ENCODE measurements at regions not wholly inside any gene's neighbourhood (a gene's known extent, or its start where the extent isn't known, plus 50 kb on each side); places are given as distances from the start of the nearest gene placed in this dataset.

GRCh38 chr18:34583895-34584294, 126.2 kb upstream of the DTNA start:
- no peak overlapping the region for H3K4me3 ChIP-seq (ENCODE audit: control insufficient read depth in 1 of 7, extremely low read depth in 1 of 7, insufficient read depth in 4 of 7, low read depth in 2 of 7, low read length in 6 of 7)
- ChIA-PET CTCF (no interaction called here), POLR2A (no interaction called here)
- H3K4me1 ChIP-seq (ENCODE audit: control extremely low read depth in 1 of 4, control insufficient read depth in 4 of 4, insufficient read depth in 4 of 4, low read length in 3 of 4) = no peaks in the 10 kb centered on the region
- no peak overlapping the region for H3K27ac ChIP-seq (ENCODE audit: insufficient read depth in 1 of 2, low read depth in 1 of 2, low read length in 2 of 2, poor library complexity in 1 of 2, severe bottlenecking in 2 of 2)
- H3K36me3 ChIP-seq (ENCODE audit: control insufficient read depth in 4 of 4, insufficient read depth in 4 of 4, low read length in 3 of 4) = no peaks in the 10 kb centered on the region
- no peaks in the 10 kb centered on the region for H3K9me3 ChIP-seq (ENCODE audit: control extremely low read depth in 1 of 5, control insufficient read depth in 4 of 5, insufficient read depth in 2 of 5, low read depth in 1 of 5, low read length in 4 of 5)
- no peaks in the 10 kb centered on the region for H3K27me3 ChIP-seq (replicated peaks in 2 of 5; ENCODE audit: control insufficient read depth in 4 of 5, insufficient read depth in 5 of 5, low read length in 4 of 5)
- no peak for DNase-seq
- 100% methylated on average over 1 of the region's 4 CpGs for WGBS (ENCODE audit: insufficient coverage)

GRCh38 chr18:34590503-34590902, 119.6 kb upstream of the DTNA start:
- Histone ChIP-seq H3K27ac (ENCODE audit: insufficient read depth in 1 of 2, low read depth in 1 of 2, low read length in 2 of 2, poor library complexity in 1 of 2, severe bottlenecking in 2 of 2) (no peak overlapping the region), H3K27me3 (replicated peaks in 2 of 5; ENCODE audit: control insufficient read depth in 4 of 5, insufficient read depth in 5 of 5, low read length in 4 of 5) (no peaks in the 10 kb centered on the region), H3K4me3 (ENCODE audit: control insufficient read depth in 1 of 7, extremely low read depth in 1 of 7, insufficient read depth in 4 of 7, low read depth in 2 of 7, low read length in 6 of 7) (no peak overlapping the region), H3K4me1 (ENCODE audit: control extremely low read depth in 1 of 4, control insufficient read depth in 4 of 4, insufficient read depth in 4 of 4, low read length in 3 of 4) (no peaks in the 10 kb centered on the region), H3K36me3 (ENCODE audit: control insufficient read depth in 4 of 4, insufficient read depth in 4 of 4, low read length in 3 of 4) (no peaks in the 10 kb centered on the region), H3K9me3 (ENCODE audit: control extremely low read depth in 1 of 5, control insufficient read depth in 4 of 5, insufficient read depth in 2 of 5, low read depth in 1 of 5, low read length in 4 of 5) (no peaks in the 10 kb centered on the region)
- ChIA-PET POLR2A (no interaction called here), CTCF (no interaction called here)
- 100% methylated on average over 1 of the region's 2 CpGs for WGBS (ENCODE audit: insufficient coverage)
- no peak for DNase-seq

GRCh38 chr18:34591920-34592444, 118.1 kb upstream of the DTNA start:
- 100% methylated on average over 2 of the region's 2 CpGs for WGBS (ENCODE audit: insufficient coverage)
- H3K27ac ChIP-seq (ENCODE audit: insufficient read depth in 1 of 2, low read depth in 1 of 2, low read length in 2 of 2, poor library complexity in 1 of 2, severe bottlenecking in 2 of 2) = no peak overlapping the region
- no peaks in the 10 kb centered on the region for H3K27me3 ChIP-seq (replicated peaks in 2 of 5; ENCODE audit: control insufficient read depth in 4 of 5, insufficient read depth in 5 of 5, low read length in 4 of 5)
- DNase-seq = peak in 1 of 3 donors; percentile 3
- CTCF ChIA-PET = no interaction called here
- H3K4me1 ChIP-seq (ENCODE audit: control extremely low read depth in 1 of 4, control insufficient read depth in 4 of 4, insufficient read depth in 4 of 4, low read length in 3 of 4) = no peaks in the 10 kb centered on the region
- H3K36me3 ChIP-seq (ENCODE audit: control insufficient read depth in 4 of 4, insufficient read depth in 4 of 4, low read length in 3 of 4) = no peaks in the 10 kb centered on the region
- H3K4me3 ChIP-seq (ENCODE audit: control insufficient read depth in 1 of 7, extremely low read depth in 1 of 7, insufficient read depth in 4 of 7, low read depth in 2 of 7, low read length in 6 of 7) = no peak overlapping the region
- POLR2A ChIA-PET = no interaction called here
- H3K9me3 ChIP-seq (ENCODE audit: control extremely low read depth in 1 of 5, control insufficient read depth in 4 of 5, insufficient read depth in 2 of 5, low read depth in 1 of 5, low read length in 4 of 5) = no peaks in the 10 kb centered on the region

GRCh38 chr18:34592481-34592880, 117.6 kb upstream of the DTNA start:
- no peak for DNase-seq
- POLR2A ChIA-PET = no interaction called here
- peaks cover 0 to 4% (median 0%) of the 10 kb centered on the region in 5 experiments for H3K27me3 ChIP-seq (replicated peaks in 2 of 5; ENCODE audit: control insufficient read depth in 4 of 5, insufficient read depth in 5 of 5, low read length in 4 of 5)
- H3K4me1 ChIP-seq (ENCODE audit: control extremely low read depth in 1 of 4, control insufficient read depth in 4 of 4, insufficient read depth in 4 of 4, low read length in 3 of 4) = no peaks in the 10 kb centered on the region
- H3K4me3 ChIP-seq (ENCODE audit: control insufficient read depth in 1 of 7, extremely low read depth in 1 of 7, insufficient read depth in 4 of 7, low read depth in 2 of 7, low read length in 6 of 7) = no peak overlapping the region
- H3K9me3 ChIP-seq (ENCODE audit: control extremely low read depth in 1 of 5, control insufficient read depth in 4 of 5, insufficient read depth in 2 of 5, low read depth in 1 of 5, low read length in 4 of 5) = no peaks in the 10 kb centered on the region
- CTCF ChIA-PET = no interaction called here
- WGBS (ENCODE audit: insufficient coverage) = 83% methylated on average over 1 of the region's 3 CpGs
- H3K27ac ChIP-seq (ENCODE audit: insufficient read depth in 1 of 2, low read depth in 1 of 2, low read length in 2 of 2, poor library complexity in 1 of 2, severe bottlenecking in 2 of 2) = no peak overlapping the region
- no peaks in the 10 kb centered on the region for H3K36me3 ChIP-seq (ENCODE audit: control insufficient read depth in 4 of 4, insufficient read depth in 4 of 4, low read length in 3 of 4)

- no peak overlapping the region for H3K27ac ChIP-seq (ENCODE audit: insufficient read depth in 1 of 2, low read depth in 1 of 2, low read length in 2 of 2, poor library complexity in 1 of 2, severe bottlenecking in 2 of 2)
- no peaks in the 10 kb centered on the region for H3K36me3 ChIP-seq (ENCODE audit: control insufficient read depth in 4 of 4, insufficient read depth in 4 of 4, low read length in 3 of 4)
- H3K4me3 ChIP-seq (ENCODE audit: control insufficient read depth in 1 of 7, extremely low read depth in 1 of 7, insufficient read depth in 4 of 7, low read depth in 2 of 7, low read length in 6 of 7) = peak overlapping the region in 2 of 7 experiments; percentile 27 to 59
- peak in 2 of 3 donors; percentile 33 to 40 for DNase-seq
- ChIA-PET CTCF (no interaction called here), POLR2A (no interaction called here)
- 25% methylated on average over 7 of the region's 8 CpGs for WGBS (ENCODE audit: insufficient coverage)
- no peaks in the 10 kb centered on the region for H3K9me3 ChIP-seq (ENCODE audit: control extremely low read depth in 1 of 5, control insufficient read depth in 4 of 5, insufficient read depth in 2 of 5, low read depth in 1 of 5, low read length in 4 of 5)
- no peaks in the 10 kb centered on the region for H3K4me1 ChIP-seq (ENCODE audit: control extremely low read depth in 1 of 4, control insufficient read depth in 4 of 4, insufficient read depth in 4 of 4, low read length in 3 of 4)
- peaks cover 0 to 4% (median 0%) of the 10 kb centered on the region in 5 experiments for H3K27me3 ChIP-seq (replicated peaks in 2 of 5; ENCODE audit: control insufficient read depth in 4 of 5, insufficient read depth in 5 of 5, low read length in 4 of 5)
Observed at GRCh38 chr18:34592961-34593382, 117.1 kb upstream of the DTNA start.

GRCh38 chr18:34594266-34594665, 115.8 kb upstream of the DTNA start:
- Histone ChIP-seq H3K9me3 (ENCODE audit: control extremely low read depth in 1 of 5, control insufficient read depth in 4 of 5, insufficient read depth in 2 of 5, low read depth in 1 of 5, low read length in 4 of 5) (no peaks in the 10 kb centered on the region), H3K4me1 (ENCODE audit: control extremely low read depth in 1 of 4, control insufficient read depth in 4 of 4, insufficient read depth in 4 of 4, low read length in 3 of 4) (no peaks in the 10 kb centered on the region), H3K27ac (ENCODE audit: insufficient read depth in 1 of 2, low read depth in 1 of 2, low read length in 2 of 2, poor library complexity in 1 of 2, severe bottlenecking in 2 of 2) (no peak overlapping the region), H3K36me3 (ENCODE audit: control insufficient read depth in 4 of 4, insufficient read depth in 4 of 4, low read length in 3 of 4) (no peaks in the 10 kb centered on the region), H3K4me3 (ENCODE audit: control insufficient read depth in 1 of 7, extremely low read depth in 1 of 7, insufficient read depth in 4 of 7, low read depth in 2 of 7, low read length in 6 of 7) (no peak overlapping the region), H3K27me3 (replicated peaks in 2 of 5; ENCODE audit: control insufficient read depth in 4 of 5, insufficient read depth in 5 of 5, low read length in 4 of 5) (peaks cover 0 to 4% (median 0%) of the 10 kb centered on the region in 5 experiments)
- ChIA-PET POLR2A (no interaction called here), CTCF (interaction anchor here (0.7 kb wide), 1 partner anchor 536 kb away, joined by 5 read pairs; no protein-coding TSS in a partner anchor)
- no CpG with 5 or more reads among the region's 1 CpG for WGBS (ENCODE audit: insufficient coverage)
- no peak for DNase-seq

GRCh38 chr18:34595690-34596089, 114.4 kb upstream of the DTNA start:
- WGBS (ENCODE audit: insufficient coverage) = 56% methylated on average over 2 of the region's 2 CpGs
- CTCF ChIA-PET = no interaction called here
- peaks cover 0 to 4% (median 0%) of the 10 kb centered on the region in 5 experiments for H3K27me3 ChIP-seq (replicated peaks in 2 of 5; ENCODE audit: control insufficient read depth in 4 of 5, insufficient read depth in 5 of 5, low read length in 4 of 5)
- DNase-seq = peak; percentile 11 to 22 (median 15)
- H3K36me3 ChIP-seq (ENCODE audit: control insufficient read depth in 4 of 4, insufficient read depth in 4 of 4, low read length in 3 of 4) = no peaks in the 10 kb centered on the region
- POLR2A ChIA-PET = no interaction called here
- no peaks in the 10 kb centered on the region for H3K4me1 ChIP-seq (ENCODE audit: control extremely low read depth in 1 of 4, control insufficient read depth in 4 of 4, insufficient read depth in 4 of 4, low read length in 3 of 4)
- H3K27ac ChIP-seq (ENCODE audit: insufficient read depth in 1 of 2, low read depth in 1 of 2, low read length in 2 of 2, poor library complexity in 1 of 2, severe bottlenecking in 2 of 2) = no peak overlapping the region
- no peak overlapping the region for H3K4me3 ChIP-seq (ENCODE audit: control insufficient read depth in 1 of 7, extremely low read depth in 1 of 7, insufficient read depth in 4 of 7, low read depth in 2 of 7, low read length in 6 of 7)
- no peaks in the 10 kb centered on the region for H3K9me3 ChIP-seq (ENCODE audit: control extremely low read depth in 1 of 5, control insufficient read depth in 4 of 5, insufficient read depth in 2 of 5, low read depth in 1 of 5, low read length in 4 of 5)
